PC-3 (cell line): ENCODE measurements at regions not wholly inside any gene's neighbourhood (a gene's known extent, or its start where the extent isn't known, plus 50 kb on each side); places are given as distances from the start of the nearest gene placed in this dataset.
"Not testable (repeated sequence)": the region's sequence is repeated elsewhere in the genome, so short reads cannot be mapped to it uniquely, and the experiment has no call there.

Experiments used
- CTCF ChIP-seq: fragments of 300-600 bp; sonication (generic); conservative IDR thresholded peaks from 2 replicates; pipeline ENCODE4 v1.5.1; 2017; ENCODE audit warnings: antibody characterized with exemption, low read depth, mild to moderate bottlenecking, low read length
- EZH2 ChIP-seq: fragments of 300-600 bp; sonication (generic); IDR thresholded peaks from one replicate; pipeline ENCODE4 v1.6.1; 2017; ENCODE audit warnings: antibody characterized with exemption, mild to moderate bottlenecking, low read length; ENCODE audit not compliant: unreplicated experiment
- EZH2phosphoT487 ChIP-seq: fragments of 300-600 bp; sonication (generic); IDR thresholded peaks from 2 replicates; pipeline ENCODE4 v1.6.1; 2018; ENCODE audit warnings: mild to moderate bottlenecking, antibody characterized with exemption, low read length, borderline replicate concordance

GRCh38 chr9:67338201-67338600, 345.9 kb upstream of the SPATA31A3 start:
- TF ChIP-seq EZH2phosphoT487, EZH2, CTCF: not testable (repeated sequence)
